HG03575 (cell line): ENCODE measurements at regions not wholly inside any gene's neighbourhood (a gene's known extent, or its start where the extent isn't known, plus 50 kb on each side); places are given as distances from the start of the nearest gene placed in this dataset.
"Not testable (repeated sequence)": the region's sequence is repeated elsewhere in the genome, so short reads cannot be mapped to it uniquely, and the experiment has no call there.

Experiments
- ATAC-seq: cut with Tn5 transposase; IDR thresholded peaks from one replicate; pipeline ENCODE4 v1.9.1; 2021; ENCODE audit not compliant: unreplicated experiment, insufficient number of reproducible peaks, low FRiP score; ENCODE audit errors: extremely low read depth

GRCh38 chr7:51452694-51453093 is 136.1 kb upstream of the COBL start:
- ATAC-seq: no peak

GRCh38 chr7:51451751-51452476 is 135.3 kb upstream of the COBL start:
- ATAC-seq: no peak

- ATAC-seq: no peak
Observed at GRCh38 chr7:51450541-51450940, 133.9 kb upstream of the COBL start.

- ATAC-seq: no peak
Observed at GRCh38 chr7:51446785-51447184, 130.2 kb upstream of the COBL start.

- no peak for ATAC-seq
Observed at GRCh38 chr7:51446356-51446755, 129.7 kb upstream of the COBL start.

GRCh38 chr7:51444936-51445335 is 128.3 kb upstream of the COBL start:
- no peak for ATAC-seq

- no peak for ATAC-seq
Observed at GRCh38 chr7:51430480-51431086, 114.0 kb upstream of the COBL start.

- ATAC-seq: no peak
Observed at GRCh38 chr7:51428217-51428887, 111.7 kb upstream of the COBL start.

GRCh38 chr7:51426163-51426562 is 109.6 kb upstream of the COBL start:
- no peak for ATAC-seq

- not testable (repeated sequence) for ATAC-seq
Observed at GRCh38 chr7:51409934-51410333, 93.3 kb upstream of the COBL start.

GRCh38 chr7:51397608-51398007 is 81.0 kb upstream of the COBL start:
- ATAC-seq: not testable (repeated sequence)

GRCh38 chr7:51393003-51393402 is 76.4 kb upstream of the COBL start:
- ATAC-seq: not testable (repeated sequence)

GRCh38 chr7:51389952-51390351 is 73.3 kb upstream of the COBL start:
- ATAC-seq: not testable (repeated sequence)

GRCh38 chr7:51389216-51389812 is 72.7 kb upstream of the COBL start:
- not testable (repeated sequence) for ATAC-seq

- not testable (repeated sequence) for ATAC-seq
Observed at GRCh38 chr7:51388241-51388640, 71.6 kb upstream of the COBL start.

- not testable (repeated sequence) for ATAC-seq
Observed at GRCh38 chr7:51386806-51387568, 70.4 kb upstream of the COBL start.

GRCh38 chr7:51386184-51386583 is 69.6 kb upstream of the COBL start:
- ATAC-seq: not testable (repeated sequence)

- ATAC-seq: not testable (repeated sequence)
Observed at GRCh38 chr7:51382243-51382642, 65.6 kb upstream of the COBL start.
